Stimulated activated CD4-positive, alpha-beta T cell treated with anti-CD3 and anti-CD28 coated beads, Interleukin-15, amount 100 ng/mL, for 24 hours (primary cell): ENCODE measurements at regions not wholly inside any gene's neighbourhood (a gene's known extent, or its start where the extent isn't known, plus 50 kb on each side); places are given as distances from the start of the nearest gene placed in this dataset.

Source experiments
- DNase-seq: peaks from one replicate; pipeline ENCODE4 v3.0.0-alpha.2; 2020

GRCh38 chr18:34159691-34160185 lies 65.0 kb downstream of the NOL4 start:
- DNase-seq = no peak

- DNase-seq = no peak
Observed at GRCh38 chr18:34158881-34159690, 65.6 kb downstream of the NOL4 start.

GRCh38 chr18:34153711-34154110 lies 71.0 kb downstream of the NOL4 start:
- DNase-seq = no peak

GRCh38 chr18:34131006-34131405 lies 93.7 kb downstream of the NOL4 start:
- no peak for DNase-seq

GRCh38 chr18:34128436-34128835 lies 96.3 kb downstream of the NOL4 start:
- no peak for DNase-seq

GRCh38 chr18:34126121-34126520 lies 98.6 kb downstream of the NOL4 start:
- DNase-seq = no peak

GRCh38 chr18:34122724-34123334 lies 101.9 kb downstream of the NOL4 start:
- peak; percentile 5 for DNase-seq

- no peak for DNase-seq
Observed at GRCh38 chr18:34121200-34121721, 103.5 kb downstream of the NOL4 start.

GRCh38 chr18:34120294-34120693 lies 104.4 kb downstream of the NOL4 start:
- no peak for DNase-seq

GRCh38 chr18:34117319-34117718 lies 107.4 kb downstream of the NOL4 start:
- DNase-seq = no peak

GRCh38 chr18:34115409-34116081 lies 109.2 kb downstream of the NOL4 start:
- no peak for DNase-seq

- no peak for DNase-seq
Observed at GRCh38 chr18:34114996-34115395, 109.7 kb downstream of the NOL4 start.

GRCh38 chr18:34108206-34108605 lies 116.5 kb downstream of the NOL4 start:
- DNase-seq = no peak

- DNase-seq = no peak
Observed at GRCh38 chr18:34098109-34098508, 126.6 kb downstream of the NOL4 start.

- DNase-seq = no peak
Observed at GRCh38 chr18:34097312-34097711, 127.4 kb downstream of the NOL4 start.

GRCh38 chr18:34094148-34094547 lies 130.6 kb downstream of the NOL4 start:
- DNase-seq = no peak

- DNase-seq = no peak
Observed at GRCh38 chr18:34092796-34093195, 131.9 kb downstream of the NOL4 start.

- no peak for DNase-seq
Observed at GRCh38 chr18:34086370-34086769, 138.3 kb downstream of the NOL4 start.

- DNase-seq = no peak
Observed at GRCh38 chr18:34085140-34085739, 139.5 kb downstream of the NOL4 start.

GRCh38 chr18:34084635-34085034 lies 140.1 kb downstream of the NOL4 start:
- DNase-seq = no peak

GRCh38 chr18:34083910-34084535 lies 140.7 kb downstream of the NOL4 start:
- no peak for DNase-seq

- DNase-seq = no peak
Observed at GRCh38 chr18:34077599-34077998, 147.1 kb downstream of the NOL4 start.
